GM18867 (cell line): ENCODE measurements at regions not wholly inside any gene's neighbourhood (a gene's known extent, or its start where the extent isn't known, plus 50 kb on each side); places are given as distances from the start of the nearest gene placed in this dataset.

Source experiments
- ATAC-seq: cut with Tn5 transposase; IDR thresholded peaks from one replicate; pipeline ENCODE4 v1.9.1; 2021; ENCODE audit warnings: mild to moderate bottlenecking, moderate library complexity; ENCODE audit not compliant: unreplicated experiment

- no peak for ATAC-seq
Measured at GRCh38 chr20:54713727-54714126, 238.3 kb downstream of the DOK5 start.

GRCh38 chr20:54711071-54711470 is 235.7 kb downstream of the DOK5 start:
- ATAC-seq: no peak

DNA sequence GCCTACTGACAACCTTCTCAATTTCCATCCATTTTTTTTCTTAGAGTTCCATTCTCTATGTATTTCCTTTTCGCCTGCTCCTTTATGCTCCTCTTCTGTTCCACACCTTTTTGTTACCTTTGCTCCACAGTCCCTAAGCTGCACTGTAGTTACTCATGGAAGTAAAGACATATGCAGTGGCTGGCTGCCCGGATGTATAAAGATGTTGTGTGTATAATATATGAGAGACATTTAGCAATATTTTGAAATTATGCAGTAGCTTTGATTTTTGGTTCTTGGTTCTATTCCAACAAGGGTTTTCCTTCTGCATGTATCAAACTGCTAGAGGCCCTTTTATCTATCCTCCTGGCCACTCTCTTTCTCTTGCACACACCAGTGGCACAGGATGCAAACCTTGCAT is 234.9 kb downstream of the DOK5 start:
- no peak for ATAC-seq

GRCh38 chr20:54708229-54708628 is 232.8 kb downstream of the DOK5 start:
- no peak for ATAC-seq

DNA sequence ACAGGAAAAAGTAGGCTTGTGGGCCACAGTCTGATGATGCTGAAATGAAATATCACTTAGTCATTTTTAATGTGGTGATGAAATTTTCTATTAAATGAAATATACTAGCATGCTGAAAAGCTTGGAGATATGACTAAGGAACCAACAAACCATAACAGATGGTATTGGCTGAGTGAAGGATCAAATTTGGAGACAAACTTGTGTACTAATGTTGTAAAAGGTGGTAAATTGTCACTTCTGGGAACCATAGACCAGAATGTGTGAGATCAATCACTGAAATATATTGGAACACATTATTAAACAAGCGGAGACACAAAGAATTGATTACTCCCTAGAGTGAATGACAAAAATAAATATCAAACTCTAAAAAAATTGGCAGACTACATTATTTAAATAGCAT is 232.4 kb downstream of the DOK5 start:
- ATAC-seq: no peak

DNA sequence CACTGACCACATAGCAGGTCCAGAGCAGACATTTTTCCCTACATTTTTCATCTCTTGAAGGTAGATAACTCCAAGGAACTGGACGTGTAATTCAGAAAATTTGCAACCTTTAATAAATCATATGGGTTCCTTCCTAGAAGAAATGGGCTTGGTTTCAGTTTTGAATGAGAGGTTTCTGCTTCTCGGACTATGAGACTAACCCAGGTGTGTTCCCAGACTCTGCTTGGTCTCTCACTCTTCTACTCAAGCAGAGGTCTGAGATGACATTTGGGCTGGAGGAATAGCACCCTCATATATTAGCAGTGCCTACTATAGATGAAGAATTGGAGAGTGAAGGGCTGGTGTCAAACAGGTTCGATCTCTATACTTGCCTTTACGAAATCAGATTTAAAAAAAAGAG is 231.2 kb downstream of the DOK5 start:
- no peak for ATAC-seq

GRCh38 chr20:54704032-54704635 is 228.7 kb downstream of the DOK5 start:
- ATAC-seq: no peak
